Loucy (cell line): ENCODE measurements at regions not wholly inside any gene's neighbourhood (a gene's known extent, or its start where the extent isn't known, plus 50 kb on each side); places are given as distances from the start of the nearest gene placed in this dataset.
"Not testable (repeated sequence)": the region's sequence is repeated elsewhere in the genome, so short reads cannot be mapped to it uniquely, and the experiment has no call there.

Source experiments
- H2AFZ ChIP-seq: fragments of 200-600 bp; sonication (generic); 2 replicates; pipeline ENCODE4 v1.6.0; 2016; ENCODE audit warnings: antibody characterized with exemption, mild to moderate bottlenecking, low read length, moderate library complexity
- H3F3A ChIP-seq: fragments of 200-600 bp; 2 replicates; pipeline ENCODE4 v1.6.0; 2016; ENCODE audit warnings: antibody characterized with exemption, low read depth, mild to moderate bottlenecking
- H3K27me3 ChIP-seq: fragments of 200-600 bp; sonication (generic); 2 replicates; pipeline ENCODE4 v1.6.1; 2014; ENCODE audit warnings: low read length, mild to moderate bottlenecking; ENCODE audit not compliant: insufficient read depth, poor library complexity, severe bottlenecking
- H3K36me3 ChIP-seq: fragments of 200-600 bp; sonication (generic); 2 replicates; pipeline ENCODE4 v1.6.1; 2016; ENCODE audit warnings: low read length; ENCODE audit not compliant: insufficient read depth
- H3K4me1 ChIP-seq: fragments of 200-600 bp; sonication (generic); 2 replicates; pipeline ENCODE4 v1.5.1; 2014; ENCODE audit warnings: low read length, mild to moderate bottlenecking; ENCODE audit not compliant: insufficient read depth, poor library complexity, severe bottlenecking
- H3K4me2 ChIP-seq: fragments of 200-600 bp; sonication (generic); 2 replicates; pipeline ENCODE4 v1.6.0; 2014; ENCODE audit warnings: antibody characterized with exemption, low read length, low read depth, mild to moderate bottlenecking; ENCODE audit not compliant: poor library complexity, severe bottlenecking
- H3K4me3 ChIP-seq: fragments of 200-600 bp; sonication (generic); 2 replicates; pipeline ENCODE4 v1.5.1; 2014; ENCODE audit warnings: low read length, mild to moderate bottlenecking, mixed read lengths; ENCODE audit not compliant: poor library complexity, severe bottlenecking
- H3K79me2 ChIP-seq: fragments of 200-600 bp; sonication (generic); 2 replicates; pipeline ENCODE4 v1.6.1; 2014; ENCODE audit warnings: low read length; ENCODE audit not compliant: insufficient read depth
- H3K9ac ChIP-seq: fragments of 200-600 bp; sonication (generic); 2 replicates; pipeline ENCODE4 v1.6.0; 2014; ENCODE audit warnings: mild to moderate bottlenecking, low read depth, low read length, moderate library complexity; ENCODE audit not compliant: poor library complexity, severe bottlenecking
- H3K9me2 ChIP-seq: fragments of 200-600 bp; sonication (generic); replicated peaks from 2 replicates; pipeline ENCODE4 v1.6.1; 2016; ENCODE audit warnings: low read depth, low read length, mixed read lengths
- H3K9me3 ChIP-seq: fragments of 200-600 bp; sonication (generic); 2 replicates; pipeline ENCODE4 v1.6.1; 2014; ENCODE audit warnings: mild to moderate bottlenecking, antibody characterized with exemption, low read length, low read depth; ENCODE audit not compliant: insufficient read depth
- H4K20me1 ChIP-seq: fragments of 200-600 bp; sonication (generic); 2 replicates; pipeline ENCODE4 v1.6.0; 2014; ENCODE audit warnings: antibody characterized with exemption, low read length, mild to moderate bottlenecking; ENCODE audit not compliant: insufficient read depth, poor library complexity, severe bottlenecking
- CTCF ChIP-seq: fragments of 200-600 bp; sonication (generic); conservative IDR thresholded peaks from 2 replicates; pipeline ENCODE4 v1.5.1; 2014; ENCODE audit warnings: mild to moderate bottlenecking, antibody characterized with exemption, low read length
- EZH2phosphoT487 ChIP-seq: fragments of 200-600 bp; IDR thresholded peaks from 2 replicates; pipeline ENCODE4 v1.6.1; 2018; ENCODE audit warnings: antibody characterized with exemption, mild to moderate bottlenecking, moderate library complexity, borderline replicate concordance

GRCh38 chr7:10646194-10646593 is 327.5 kb upstream of the PHF14 start:
- H3K4me1 ChIP-seq = peaks cover 34% of the 10 kb centered on the region
- H3F3A ChIP-seq = peaks cover 7% of the 10 kb centered on the region
- no peaks in the 10 kb centered on the region for H3K9me2 ChIP-seq
- H3K9ac ChIP-seq = no peak overlapping the region
- no peaks in the 10 kb centered on the region for H3K36me3 ChIP-seq
- no peak overlapping the region for H2AFZ ChIP-seq
- H3K9me3 ChIP-seq = no peaks in the 10 kb centered on the region
- H4K20me1 ChIP-seq = no peaks in the 10 kb centered on the region
- H3K27me3 ChIP-seq = no peaks in the 10 kb centered on the region
- no peak for TF ChIP-seq CTCF
- no peak for TF ChIP-seq EZH2phosphoT487
- no peaks in the 10 kb centered on the region for H3K79me2 ChIP-seq
- no peak overlapping the region for H3K4me3 ChIP-seq
- H3K4me2 ChIP-seq = no peak overlapping the region

GRCh38 chr7:10648289-10648688 is 325.4 kb upstream of the PHF14 start:
- no peaks in the 10 kb centered on the region for H3K79me2 ChIP-seq
- H3K9ac ChIP-seq = no peak overlapping the region
- no peaks in the 10 kb centered on the region for H4K20me1 ChIP-seq
- H3K4me3 ChIP-seq = no peak overlapping the region
- H3K9me3 ChIP-seq = no peaks in the 10 kb centered on the region
- H3K4me2 ChIP-seq = no peak overlapping the region
- no peak overlapping the region for H2AFZ ChIP-seq
- TF ChIP-seq EZH2phosphoT487 (no peak), CTCF (no peak)
- no peaks in the 10 kb centered on the region for H3K27me3 ChIP-seq
- peaks cover 18% of the 10 kb centered on the region for H3K4me1 ChIP-seq
- no peaks in the 10 kb centered on the region for H3F3A ChIP-seq
- no peaks in the 10 kb centered on the region for H3K36me3 ChIP-seq
- H3K9me2 ChIP-seq = no peaks in the 10 kb centered on the region

GRCh38 chr7:10649120-10649519 is 324.6 kb upstream of the PHF14 start:
- not testable (repeated sequence) for H3K9ac ChIP-seq, H3K4me1 ChIP-seq, H3K4me2 ChIP-seq, H3K79me2 ChIP-seq, H3K4me3 ChIP-seq, H3K9me3 ChIP-seq, H4K20me1 ChIP-seq, H3K36me3 ChIP-seq, H3K27me3 ChIP-seq, H2AFZ ChIP-seq, H3F3A ChIP-seq, H3K9me2 ChIP-seq
- peak; percentile 18; the same call in 1 of the 2 replicates for TF ChIP-seq CTCF
